ENCODE measurements at regions not wholly inside any gene's neighbourhood (a gene's known extent, or its start where the extent isn't known, plus 50 kb on each side); places are given as distances from the start of the nearest gene placed in this dataset.
"Not testable (repeated sequence)": the region's sequence is repeated elsewhere in the genome, so short reads cannot be mapped to it uniquely, and the experiment has no call there.

- H3K79me2 ChIP-seq (ENCODE audit: low read length): no peaks in the 10 kb centered on the region
- H3K4me3 ChIP-seq (ENCODE audit: low read length): no peak overlapping the region
- H3K9me3 ChIP-seq (ENCODE audit: low read length): no peaks in the 10 kb centered on the region
- ChIA-PET POLR2A (ENCODE audit: unreplicated experiment) (no interaction called here), CTCF (no interaction called here)
- H3K36me3 ChIP-seq (ENCODE audit: low read depth, low read length): no peaks in the 10 kb centered on the region
- intact Hi-C loops (cut with micrococcal nuclease): loop anchor here (5.0 kb wide), 1 partner anchor 414 kb away; no protein-coding TSS in a partner anchor
- no TSS peak for BruUV-seq (replicated peaks)
- H3K27me3 ChIP-seq (ENCODE audit: low read length): no peaks in the 10 kb centered on the region
- no peak overlapping the region for H3K9ac ChIP-seq (ENCODE audit: low read length)
- peak; percentile 37 for DNase-seq
- H3K4me1 ChIP-seq (ENCODE audit: insufficient read depth, low read length): no peaks in the 10 kb centered on the region
- no peaks in the 10 kb centered on the region for H3F3A ChIP-seq (ENCODE audit: low read length, unreplicated experiment)
- no peaks in the 10 kb centered on the region for H3K9me2 ChIP-seq (replicated peaks; ENCODE audit: low read length)
- H2AFZ ChIP-seq (ENCODE audit: low read length): no peak overlapping the region
- peak; percentile 48; the same call in 1 of the 2 replicates for TF ChIP-seq CTCF (conservative IDR thresholded peaks at IDR 0.05; ENCODE audit: low read depth, low read length)
- no peak for TF ChIP-seq EZH2phosphoT487 (IDR thresholded peaks at IDR 0.05; ENCODE audit: borderline replicate concordance, low read length)
- TF ChIP-seq EZH2 (IDR thresholded peaks at IDR 0.05; ENCODE audit: low read length, unreplicated experiment): no peak
- H3K4me2 ChIP-seq (ENCODE audit: low read length): no peak overlapping the region
- ATAC-seq: peak; percentile 63
- no peaks in the 10 kb centered on the region for H4K20me1 ChIP-seq (ENCODE audit: low read length)
- no peak overlapping the region for H3K27ac ChIP-seq (ENCODE audit: low read length)
Measured at GRCh38 chr3:166425900-166426611, 588.8 kb upstream of the BCHE start.

DNA sequence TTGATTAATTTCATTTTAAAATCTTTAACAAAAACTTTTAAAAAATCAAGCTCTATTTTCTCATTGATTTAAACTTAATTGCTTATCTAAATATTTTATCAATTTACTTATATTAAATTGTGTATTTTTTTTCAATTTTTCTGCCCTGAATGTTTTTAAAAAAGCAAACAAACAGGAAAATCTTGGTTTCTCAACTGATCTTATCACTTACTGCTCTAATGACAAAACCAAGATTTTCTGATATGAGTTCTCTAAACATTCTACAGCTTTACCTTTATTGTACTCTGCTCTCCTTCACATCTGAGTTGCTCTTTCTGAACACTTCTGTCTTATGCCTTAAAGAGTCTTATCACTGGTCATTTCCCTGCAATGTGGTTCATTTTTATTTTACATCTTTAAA, 587.8 kb upstream of the BCHE start:
- ATAC-seq (no peak), DNase-seq (no peak)
- no peaks in the 10 kb centered on the region for H3F3A ChIP-seq (ENCODE audit: low read length, unreplicated experiment)
- H3K9me3 ChIP-seq (ENCODE audit: low read length): no peaks in the 10 kb centered on the region
- no peak for TF ChIP-seq EZH2phosphoT487 (IDR thresholded peaks at IDR 0.05; ENCODE audit: borderline replicate concordance, low read length)
- TF ChIP-seq EZH2 (IDR thresholded peaks at IDR 0.05; ENCODE audit: low read length, unreplicated experiment): no peak
- TF ChIP-seq CTCF (conservative IDR thresholded peaks at IDR 0.05; ENCODE audit: low read depth, low read length): no peak
- no peaks in the 10 kb centered on the region for H3K9me2 ChIP-seq (replicated peaks; ENCODE audit: low read length)
- H3K27ac ChIP-seq (ENCODE audit: low read length): no peak overlapping the region
- no peaks in the 10 kb centered on the region for H3K36me3 ChIP-seq (ENCODE audit: low read depth, low read length)
- no peak overlapping the region for H2AFZ ChIP-seq (ENCODE audit: low read length)
- POLR2A ChIA-PET (ENCODE audit: unreplicated experiment): no interaction called here
- H3K4me2 ChIP-seq (ENCODE audit: low read length): no peak overlapping the region
- no peak overlapping the region for H3K4me3 ChIP-seq (ENCODE audit: low read length)
- no peak overlapping the region for H3K9ac ChIP-seq (ENCODE audit: low read length)
- no peaks in the 10 kb centered on the region for H4K20me1 ChIP-seq (ENCODE audit: low read length)
- no peaks in the 10 kb centered on the region for H3K27me3 ChIP-seq (ENCODE audit: low read length)
- CTCF ChIA-PET: no interaction called here
- no peaks in the 10 kb centered on the region for H3K79me2 ChIP-seq (ENCODE audit: low read length)
- intact Hi-C loops (cut with micrococcal nuclease): loop anchor here (5.0 kb wide), 1 partner anchor 413 kb away; no protein-coding TSS in a partner anchor
- no peaks in the 10 kb centered on the region for H3K4me1 ChIP-seq (ENCODE audit: insufficient read depth, low read length)
- BruUV-seq (replicated peaks): no TSS peak

GRCh38 chr3:166423824-166424513, 586.7 kb upstream of the BCHE start:
- H3K9me3 ChIP-seq (ENCODE audit: low read length); H3K27me3 ChIP-seq (ENCODE audit: low read length); H4K20me1 ChIP-seq (ENCODE audit: low read length); H3K4me1 ChIP-seq (ENCODE audit: insufficient read depth, low read length); ATAC-seq; CTCF ChIA-PET; H3K4me2 ChIP-seq (ENCODE audit: low read length); POLR2A ChIA-PET (ENCODE audit: unreplicated experiment); H3F3A ChIP-seq (ENCODE audit: low read length, unreplicated experiment); BruUV-seq (replicated peaks); H3K9ac ChIP-seq (ENCODE audit: low read length); H3K27ac ChIP-seq (ENCODE audit: low read length); H2AFZ ChIP-seq (ENCODE audit: low read length); H3K79me2 ChIP-seq (ENCODE audit: low read length); DNase-seq; H3K9me2 ChIP-seq (replicated peaks; ENCODE audit: low read length); H3K36me3 ChIP-seq (ENCODE audit: low read depth, low read length); intact Hi-C loops (cut with micrococcal nuclease); H3K4me3 ChIP-seq (ENCODE audit: low read length): not testable (repeated sequence)
